ENCODE measurements at regions not wholly inside any gene's neighbourhood (a gene's known extent, or its start where the extent isn't known, plus 50 kb on each side); places are given as distances from the start of the nearest gene placed in this dataset.

DNA sequence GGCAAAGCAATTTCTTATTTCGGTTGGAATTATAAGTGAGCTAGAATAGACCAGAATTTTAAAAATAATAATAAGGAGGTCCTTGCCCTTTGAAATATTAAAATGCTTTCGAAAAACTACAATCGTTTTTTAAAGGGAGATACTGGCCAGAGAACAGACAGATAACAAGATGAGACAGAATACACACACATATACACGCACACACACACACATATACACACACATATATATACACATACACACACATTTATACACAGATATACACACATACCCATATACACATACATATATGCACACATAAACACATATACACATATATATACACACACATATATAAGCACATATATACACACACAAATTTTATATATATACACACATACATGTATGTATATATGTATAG, 175.3 kb upstream of the MIR17HG start:
- no peak for DNase-seq (ENCODE audit: insufficient read length, low spot score)
- no peak for FAIRE-seq
- TF ChIP-seq, protein P1, sequence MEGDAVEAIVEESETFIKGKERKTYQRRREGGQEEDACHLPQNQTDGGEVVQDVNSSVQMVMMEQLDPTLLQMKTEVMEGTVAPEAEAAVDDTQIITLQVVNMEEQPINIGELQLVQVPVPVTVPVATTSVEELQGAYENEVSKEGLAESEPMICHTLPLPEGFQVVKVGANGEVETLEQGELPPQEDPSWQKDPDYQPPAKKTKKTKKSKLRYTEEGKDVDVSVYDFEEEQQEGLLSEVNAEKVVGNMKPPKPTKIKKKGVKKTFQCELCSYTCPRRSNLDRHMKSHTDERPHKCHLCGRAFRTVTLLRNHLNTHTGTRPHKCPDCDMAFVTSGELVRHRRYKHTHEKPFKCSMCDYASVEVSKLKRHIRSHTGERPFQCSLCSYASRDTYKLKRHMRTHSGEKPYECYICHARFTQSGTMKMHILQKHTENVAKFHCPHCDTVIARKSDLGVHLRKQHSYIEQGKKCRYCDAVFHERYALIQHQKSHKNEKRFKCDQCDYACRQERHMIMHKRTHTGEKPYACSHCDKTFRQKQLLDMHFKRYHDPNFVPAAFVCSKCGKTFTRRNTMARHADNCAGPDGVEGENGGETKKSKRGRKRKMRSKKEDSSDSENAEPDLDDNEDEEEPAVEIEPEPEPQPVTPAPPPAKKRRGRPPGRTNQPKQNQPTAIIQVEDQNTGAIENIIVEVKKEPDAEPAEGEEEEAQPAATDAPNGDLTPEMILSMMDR (IDR thresholded peaks at IDR 0.05; ENCODE audit: insufficient read depth, missing control alignments) = no peak

DNA sequence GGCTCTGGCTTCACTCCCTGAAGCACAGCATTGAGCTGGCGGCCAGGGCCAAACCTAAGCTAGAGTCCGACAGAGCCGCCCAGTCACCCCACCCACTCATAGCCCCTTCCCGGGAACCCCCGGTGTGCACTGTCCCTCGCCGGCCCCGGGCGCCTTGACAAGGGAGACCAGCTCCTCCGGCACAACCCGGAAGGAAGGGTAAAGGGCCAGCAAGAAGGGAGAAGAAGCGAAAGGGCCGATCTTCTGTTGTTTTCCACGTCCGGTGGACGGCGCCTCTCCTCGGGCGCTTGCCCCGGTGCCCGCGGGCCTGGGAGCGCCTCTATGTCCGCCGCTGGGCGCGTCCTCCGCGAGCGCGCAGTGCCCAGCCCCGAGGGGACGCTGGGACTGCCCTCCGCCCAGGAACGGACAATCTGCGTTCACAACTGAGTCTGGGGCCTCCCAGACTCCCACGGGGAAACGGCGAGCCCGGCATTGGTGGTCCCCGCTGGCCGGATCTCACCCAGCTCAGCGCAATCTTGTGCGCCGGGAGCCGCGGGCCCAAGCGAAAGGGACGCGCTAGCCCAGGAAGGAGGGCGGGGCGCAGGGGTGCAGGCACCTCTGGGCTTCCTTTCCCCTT, 172.5 kb upstream of the MIR17HG start:
- no peak for FAIRE-seq
- no peak for DNase-seq (ENCODE audit: insufficient read length, low spot score)
- TF ChIP-seq, protein P1 (IDR thresholded peaks at IDR 0.05; ENCODE audit: insufficient read depth, missing control alignments) = no peak

DNA sequence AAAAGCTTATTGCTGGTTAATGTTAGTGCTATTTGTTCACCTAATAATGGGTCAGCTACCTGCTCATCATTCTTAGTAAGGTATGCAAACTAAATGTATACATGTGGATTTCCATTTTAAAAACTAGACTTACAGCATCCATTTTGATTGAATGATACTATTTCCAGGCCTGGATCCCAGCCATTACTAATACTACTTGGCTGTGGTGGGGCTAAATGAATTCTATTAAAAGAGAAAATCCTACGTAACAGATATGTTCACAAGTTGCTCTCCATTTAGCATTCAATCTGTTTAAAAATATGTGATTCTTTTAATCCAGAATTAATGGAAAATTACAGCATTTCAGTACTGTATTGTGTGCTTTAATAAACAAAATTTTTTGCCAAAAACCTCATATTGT, 169.4 kb upstream of the MIR17HG start:
- TF ChIP-seq, protein P1 (IDR thresholded peaks at IDR 0.05; ENCODE audit: insufficient read depth, missing control alignments) = no peak
- DNase-seq (ENCODE audit: insufficient read length, low spot score) (no peak), FAIRE-seq (no peak)

DNA sequence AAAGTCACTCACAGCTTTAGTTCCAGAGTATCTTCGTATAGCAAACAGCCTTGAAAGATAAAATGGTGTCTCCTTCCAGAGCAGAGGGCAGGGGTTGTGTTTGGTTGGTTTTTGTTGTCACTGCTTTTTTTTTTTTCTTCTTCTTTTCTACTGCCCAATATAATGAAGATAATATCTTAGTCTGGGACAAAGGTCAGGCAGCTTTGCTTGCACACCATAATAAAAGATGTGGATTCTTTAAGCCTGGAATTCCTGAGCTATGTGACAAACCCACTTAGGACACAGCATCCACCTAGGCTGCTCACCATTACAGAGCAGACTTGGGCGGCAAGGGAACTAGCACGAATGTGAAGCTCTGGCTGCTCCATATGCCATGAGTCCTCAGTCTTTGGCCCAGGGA, 165.6 kb upstream of the MIR17HG start:
- no peak for FAIRE-seq
- DNase-seq (ENCODE audit: insufficient read length, low spot score) = no peak
- TF ChIP-seq, protein P1 (IDR thresholded peaks at IDR 0.05; ENCODE audit: insufficient read depth, missing control alignments) = no peak

DNA sequence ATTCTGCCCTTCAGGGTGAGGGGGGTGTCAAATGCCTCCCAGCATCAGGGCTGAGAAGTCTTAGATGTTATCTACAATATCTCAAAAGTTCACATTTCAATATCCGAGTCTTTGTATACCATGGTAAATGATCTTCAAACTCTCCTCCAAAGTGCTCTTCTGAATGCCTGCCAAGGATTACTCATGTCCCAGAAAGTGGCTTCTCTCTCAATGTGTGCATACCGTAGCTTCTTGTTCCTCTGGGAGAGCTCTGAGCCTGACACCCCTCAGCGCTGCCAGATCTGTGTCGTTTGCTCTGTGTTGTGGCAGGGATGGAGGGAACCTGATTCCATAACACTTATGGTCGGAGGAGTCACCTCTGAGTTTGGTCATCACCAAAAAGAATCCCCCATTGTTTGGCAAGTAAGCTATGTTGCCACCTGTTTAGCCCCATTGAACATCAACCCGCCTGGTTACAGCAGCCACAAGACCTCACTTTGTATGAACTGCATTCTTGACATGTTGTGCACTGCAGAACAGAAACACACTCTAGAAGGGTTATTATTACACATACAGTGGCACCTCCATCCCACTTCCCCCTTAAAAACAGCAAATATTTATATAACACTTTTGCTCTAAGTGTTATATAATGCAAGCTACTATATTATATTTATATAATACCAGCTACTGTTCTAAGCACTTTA, 163.1 kb upstream of the MIR17HG start:
- no peak for DNase-seq (ENCODE audit: insufficient read length, low spot score)
- no peak for FAIRE-seq
- TF ChIP-seq, protein P1 (IDR thresholded peaks at IDR 0.05; ENCODE audit: insufficient read depth, missing control alignments) = no peak

DNA sequence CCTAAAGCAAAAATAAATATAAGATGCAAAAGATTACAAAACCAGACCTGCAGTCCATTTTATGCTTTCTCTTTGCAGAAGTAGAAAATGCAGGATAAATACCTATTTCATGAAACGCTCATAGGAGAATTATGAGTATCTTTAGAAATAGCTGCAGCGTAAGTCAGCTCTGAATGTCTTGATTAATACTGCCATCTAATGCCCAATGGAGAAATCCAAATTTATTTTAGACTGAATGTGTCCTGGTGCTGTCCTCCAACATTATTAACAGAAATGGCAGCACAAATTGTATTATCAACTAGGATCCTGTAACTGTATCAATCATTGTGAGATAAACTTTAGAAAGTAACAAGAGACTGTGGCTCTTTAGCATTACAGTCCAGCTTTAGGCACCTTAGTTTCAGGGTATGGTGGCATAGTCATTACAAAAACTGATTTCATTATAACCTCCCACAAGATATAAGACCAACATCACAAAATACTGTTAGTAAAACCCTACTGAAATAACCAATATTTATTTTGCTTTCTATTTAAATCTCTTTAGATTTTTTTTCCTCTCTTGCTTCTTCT, 162.1 kb upstream of the MIR17HG start:
- TF ChIP-seq, protein P1 (IDR thresholded peaks at IDR 0.05; ENCODE audit: insufficient read depth, missing control alignments) = peak; percentile 70
- DNase-seq (ENCODE audit: insufficient read length, low spot score) = no peak
- FAIRE-seq = peak; percentile 81

DNA sequence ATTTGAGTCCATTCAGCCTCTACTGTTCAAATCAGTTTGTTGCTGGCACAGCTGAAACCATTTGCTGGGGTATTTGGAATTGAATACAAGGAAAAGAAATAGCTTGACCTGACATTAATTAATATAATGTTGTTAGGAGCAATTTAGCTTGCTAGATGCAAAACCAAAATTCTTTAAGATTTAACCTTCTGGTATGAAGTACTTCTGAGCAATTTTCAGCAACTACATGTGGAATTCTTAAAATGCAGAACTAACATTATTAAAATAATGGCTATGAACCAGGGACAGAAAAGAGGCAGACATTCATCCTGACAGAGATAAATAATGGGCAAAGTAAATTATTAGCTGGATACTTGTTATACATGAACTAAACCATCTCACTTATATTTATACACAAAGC, 160.0 kb upstream of the MIR17HG start:
- TF ChIP-seq, protein P1 (IDR thresholded peaks at IDR 0.05; ENCODE audit: insufficient read depth, missing control alignments) = no peak
- DNase-seq (ENCODE audit: insufficient read length, low spot score) (no peak), FAIRE-seq (no peak)
